Right lobe of liver (tissue), 4 donors: ENCODE measurements at regions not wholly inside any gene's neighbourhood (a gene's known extent, or its start where the extent isn't known, plus 50 kb on each side); places are given as distances from the start of the nearest gene placed in this dataset.

Source experiments
- POLR2A ChIP-seq: fragments of 450-650 bp; IDR thresholded peaks from one replicate; pipeline ENCODE4 v1.6.1; 2017; ENCODE audit warnings: antibody characterized with exemption, mild to moderate bottlenecking
- TF ChIP-seq, protein P1 (sequence below), 4 donors: fragments of 200-600 bp in 3 of 4; fragments of 450-650 bp in 1 of 4; IDR thresholded peaks; one replicate each; pipeline versions ENCODE4 v1.5.1 to v1.8.0; 2016 to 2022; ENCODE audit warnings: antibody characterized with exemption in 4 of 4, mild to moderate bottlenecking in 2 of 4
- donor health status: DM: no; HTN: no; CAD: no.
- donor health status: DM: no; HTN: no; CAD: no.
- donor health status: DM: no; HTN: yes; CAD: no.

- TF ChIP-seq, protein P1, sequence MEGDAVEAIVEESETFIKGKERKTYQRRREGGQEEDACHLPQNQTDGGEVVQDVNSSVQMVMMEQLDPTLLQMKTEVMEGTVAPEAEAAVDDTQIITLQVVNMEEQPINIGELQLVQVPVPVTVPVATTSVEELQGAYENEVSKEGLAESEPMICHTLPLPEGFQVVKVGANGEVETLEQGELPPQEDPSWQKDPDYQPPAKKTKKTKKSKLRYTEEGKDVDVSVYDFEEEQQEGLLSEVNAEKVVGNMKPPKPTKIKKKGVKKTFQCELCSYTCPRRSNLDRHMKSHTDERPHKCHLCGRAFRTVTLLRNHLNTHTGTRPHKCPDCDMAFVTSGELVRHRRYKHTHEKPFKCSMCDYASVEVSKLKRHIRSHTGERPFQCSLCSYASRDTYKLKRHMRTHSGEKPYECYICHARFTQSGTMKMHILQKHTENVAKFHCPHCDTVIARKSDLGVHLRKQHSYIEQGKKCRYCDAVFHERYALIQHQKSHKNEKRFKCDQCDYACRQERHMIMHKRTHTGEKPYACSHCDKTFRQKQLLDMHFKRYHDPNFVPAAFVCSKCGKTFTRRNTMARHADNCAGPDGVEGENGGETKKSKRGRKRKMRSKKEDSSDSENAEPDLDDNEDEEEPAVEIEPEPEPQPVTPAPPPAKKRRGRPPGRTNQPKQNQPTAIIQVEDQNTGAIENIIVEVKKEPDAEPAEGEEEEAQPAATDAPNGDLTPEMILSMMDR (IDR thresholded peaks at IDR 0.05): peak; percentile 66 to 73 (median 68)
- TF ChIP-seq POLR2A: no peak
Measured at GRCh38 chr7:33716581-33717477, 188.5 kb upstream of the BMPER start.
